ENCODE measurements at regions not wholly inside any gene's neighbourhood (a gene's known extent, or its start where the extent isn't known, plus 50 kb on each side); places are given as distances from the start of the nearest gene placed in this dataset.
"Not testable (repeated sequence)": the region's sequence is repeated elsewhere in the genome, so short reads cannot be mapped to it uniquely, and the experiment has no call there.

DNA sequence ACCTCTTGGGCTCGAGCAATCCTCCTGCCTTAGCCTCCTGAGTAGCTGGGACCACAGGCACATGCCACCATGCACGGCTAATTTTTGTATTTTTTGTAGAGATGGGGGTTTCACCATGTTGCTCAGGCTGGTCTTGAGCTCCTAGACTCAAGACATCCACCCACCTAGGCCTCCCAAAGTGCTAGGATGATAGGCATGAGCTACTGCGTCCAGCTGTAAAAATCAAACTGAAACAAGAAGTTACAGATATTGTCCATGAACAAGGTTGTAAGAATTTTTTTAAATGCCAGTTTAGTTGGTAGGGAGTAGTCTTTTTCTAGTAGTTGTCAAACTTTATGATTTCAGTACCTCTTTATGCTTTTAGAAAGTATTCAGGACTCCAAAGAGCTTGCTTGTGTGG, 424.4 kb upstream of the PMFBP1 start:
- no peak for DNase-seq (ENCODE audit: low read depth)

DNA sequence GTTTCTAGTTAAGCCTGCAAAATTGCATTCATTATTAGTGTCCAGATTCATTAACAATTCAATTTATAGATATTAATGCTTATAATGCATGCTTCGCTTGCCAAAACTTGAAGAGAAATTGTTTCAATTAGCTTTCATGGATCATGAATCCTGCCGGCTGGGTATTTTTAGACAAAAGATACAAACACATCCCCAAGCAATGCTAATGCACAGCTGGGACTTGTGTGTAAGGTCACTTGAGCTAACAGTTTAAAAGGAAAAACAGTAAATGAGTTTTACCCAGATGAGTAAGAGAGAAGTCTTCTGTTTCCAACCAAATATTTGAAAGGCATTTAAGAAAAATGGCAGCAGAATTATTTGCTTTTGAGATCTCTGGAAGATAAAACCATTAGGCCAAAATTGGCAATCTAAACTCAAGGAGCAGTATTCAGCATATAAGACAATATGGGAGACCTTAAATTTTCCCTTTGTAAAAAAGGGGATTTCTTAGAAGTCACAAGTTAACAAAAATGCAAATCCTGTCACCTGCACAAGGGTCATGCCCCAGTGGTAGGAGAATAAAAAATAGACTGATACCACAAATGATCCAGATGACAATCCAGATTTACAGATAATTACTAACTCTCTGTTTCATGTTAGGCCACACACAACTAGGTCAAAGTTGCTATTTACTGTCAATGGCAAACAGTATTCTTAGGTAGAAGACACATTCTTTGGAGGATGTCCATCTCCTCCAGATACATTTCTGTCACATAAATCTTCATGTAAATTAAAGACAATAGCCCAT, 418.4 kb upstream of the PMFBP1 start:
- no peak for DNase-seq (ENCODE audit: low read depth)

DNA sequence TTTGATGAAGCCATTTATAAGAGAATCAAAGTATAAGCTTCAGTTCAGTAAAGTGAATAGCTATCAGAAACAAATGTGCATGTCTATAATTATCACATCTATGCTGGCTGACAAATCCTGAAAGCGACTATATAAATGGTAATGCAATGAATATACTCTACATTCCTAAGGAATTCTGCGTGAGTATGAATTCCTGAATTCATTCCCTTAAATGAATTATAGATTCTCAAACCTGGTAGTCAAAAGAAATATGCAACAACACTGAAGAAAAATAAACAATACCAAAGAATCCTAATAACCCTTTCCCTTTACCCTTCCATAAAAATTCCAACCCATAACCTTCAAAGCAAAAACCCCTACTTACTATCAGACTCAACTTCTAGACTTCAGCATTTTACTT, 416.6 kb upstream of the PMFBP1 start:
- no peak for DNase-seq (ENCODE audit: low read depth)

DNA sequence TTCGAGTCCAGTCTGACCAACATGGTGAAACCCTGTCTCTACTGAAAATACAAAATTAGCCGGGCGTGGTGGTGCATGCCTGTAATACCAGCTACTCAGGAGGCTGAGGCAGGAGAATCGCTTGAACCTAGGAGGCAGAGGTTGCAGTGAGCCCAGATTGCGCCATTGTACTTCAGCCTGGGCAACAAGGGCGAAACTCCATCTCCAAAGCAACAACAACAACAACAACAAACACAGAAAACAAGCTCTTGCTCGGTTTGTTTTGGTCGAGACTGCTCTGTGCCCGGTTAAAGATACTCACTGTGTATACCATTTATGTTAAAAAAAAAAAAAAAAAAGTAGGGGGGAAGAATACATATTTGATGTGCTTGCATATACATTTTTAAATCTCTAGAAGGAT, 406.1 kb upstream of the PMFBP1 start:
- not testable (repeated sequence) for DNase-seq (ENCODE audit: low read depth)

DNA sequence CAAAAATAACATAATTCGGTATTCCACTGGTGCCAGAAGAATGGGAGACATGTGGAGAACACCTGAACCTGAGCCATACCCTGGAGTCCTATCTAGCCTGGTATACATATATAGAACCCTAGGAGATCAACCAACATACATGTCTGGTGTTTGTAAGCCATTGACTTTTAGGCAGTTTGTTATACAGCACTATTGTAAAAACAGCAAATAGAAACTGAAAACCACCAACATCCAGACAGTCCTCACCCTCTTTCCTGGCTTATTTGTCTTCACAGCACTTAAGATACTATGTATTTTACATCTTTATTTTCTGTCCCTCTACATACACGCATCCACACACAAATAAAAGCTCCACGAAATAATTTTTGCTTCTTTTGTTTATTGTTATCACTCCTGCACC, 404.2 kb upstream of the PMFBP1 start:
- no peak for DNase-seq (ENCODE audit: low read depth)

DNA sequence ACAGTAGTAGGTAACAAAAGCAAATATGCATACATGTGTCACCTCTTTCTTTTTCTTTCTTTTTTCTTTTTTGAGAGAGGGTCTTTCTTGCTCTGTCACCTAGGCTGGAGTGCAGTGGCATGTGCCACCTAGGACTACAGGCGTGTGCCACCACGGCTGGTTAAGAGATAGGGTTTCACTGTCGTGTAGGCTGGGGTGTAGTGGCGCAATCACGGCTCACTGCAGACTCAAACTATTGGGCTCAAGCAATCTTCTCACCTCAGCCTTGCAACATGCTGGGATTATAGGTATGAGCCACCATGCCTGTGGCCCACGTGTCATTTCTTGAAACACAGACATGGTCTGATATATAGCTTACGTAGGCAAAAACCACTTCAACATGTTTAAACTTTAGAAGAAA, 397.7 kb upstream of the PMFBP1 start:
- DNase-seq (ENCODE audit: low read depth) = no peak

DNA sequence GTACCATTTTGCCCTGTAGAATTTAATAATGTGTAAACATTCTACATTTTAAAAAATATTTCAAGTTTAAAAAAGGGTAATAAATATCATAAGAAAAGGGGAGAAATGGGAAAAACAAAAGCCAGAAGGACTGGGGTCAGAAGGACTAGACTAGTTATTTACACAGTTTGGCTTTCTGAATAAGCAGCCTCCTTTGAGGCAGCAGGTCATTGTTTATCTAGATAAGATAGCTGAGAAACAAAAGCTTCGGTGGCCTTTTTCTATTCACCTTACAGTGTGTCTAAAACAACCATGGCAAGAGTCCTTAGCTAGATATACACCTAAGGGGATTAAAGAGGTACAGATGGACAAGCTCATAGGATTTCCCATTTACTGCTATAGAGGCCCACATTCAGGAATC, 396.5 kb upstream of the PMFBP1 start:
- no peak for DNase-seq (ENCODE audit: low read depth)

DNA sequence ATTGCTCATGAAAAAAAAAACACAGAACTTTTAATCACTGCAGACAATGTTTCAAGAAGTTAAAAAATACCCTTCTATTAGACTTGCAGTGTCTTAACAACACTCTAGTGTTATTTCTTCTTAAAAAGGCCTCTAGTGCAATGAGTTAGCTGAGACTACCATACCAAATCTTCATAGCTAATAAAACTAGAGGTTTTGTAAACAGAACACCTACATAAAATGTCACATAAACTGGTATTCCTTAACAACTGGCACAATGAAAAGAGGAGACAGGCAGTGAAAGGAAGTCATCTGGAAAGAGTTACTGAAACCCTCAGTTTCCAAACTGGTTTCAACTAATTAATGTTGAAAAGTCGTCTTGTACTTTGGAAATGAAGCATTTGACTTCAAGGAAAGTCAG, 394.2 kb upstream of the PMFBP1 start:
- DNase-seq (ENCODE audit: low read depth) = no peak

DNA sequence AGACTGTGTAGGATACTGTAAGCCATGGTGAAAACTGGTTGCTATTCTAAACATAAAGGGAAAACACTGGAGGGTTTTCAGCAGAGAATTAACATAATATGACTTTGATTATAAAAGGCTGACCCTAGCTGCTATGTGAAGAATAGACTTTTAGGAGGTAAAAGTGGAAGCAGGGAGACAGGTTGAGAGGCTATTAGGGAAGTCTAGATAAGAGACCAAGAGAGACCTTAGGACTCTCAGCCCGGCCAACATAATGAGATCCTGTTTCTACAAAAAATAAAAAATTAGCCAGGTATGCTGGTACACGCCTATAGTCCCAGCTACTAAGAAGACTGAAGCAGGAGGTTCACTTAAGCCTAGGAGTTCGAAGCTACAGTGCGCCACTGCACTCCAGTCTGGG, 393.2 kb upstream of the PMFBP1 start:
- DNase-seq (ENCODE audit: low read depth) = no peak

DNA sequence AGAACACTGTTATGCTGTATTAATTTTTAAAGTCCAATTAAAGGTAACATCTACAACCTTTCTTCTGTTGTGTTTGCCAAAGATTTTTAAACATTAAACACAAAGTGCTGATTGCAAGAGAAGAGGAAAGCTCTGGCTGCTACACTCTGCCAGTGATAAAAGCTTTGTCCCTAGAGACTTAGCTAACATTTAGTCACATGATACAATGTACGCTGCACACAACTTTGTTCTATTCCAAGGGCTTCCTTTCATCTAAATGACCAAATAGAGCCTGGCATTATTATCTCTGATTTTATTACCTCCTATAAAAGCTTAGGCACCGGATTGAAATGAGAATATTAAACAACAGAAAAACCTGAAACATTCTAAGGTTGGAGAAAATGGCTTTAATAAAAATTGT, 388.7 kb upstream of the PMFBP1 start:
- DNase-seq (ENCODE audit: low read depth) = no peak

DNA sequence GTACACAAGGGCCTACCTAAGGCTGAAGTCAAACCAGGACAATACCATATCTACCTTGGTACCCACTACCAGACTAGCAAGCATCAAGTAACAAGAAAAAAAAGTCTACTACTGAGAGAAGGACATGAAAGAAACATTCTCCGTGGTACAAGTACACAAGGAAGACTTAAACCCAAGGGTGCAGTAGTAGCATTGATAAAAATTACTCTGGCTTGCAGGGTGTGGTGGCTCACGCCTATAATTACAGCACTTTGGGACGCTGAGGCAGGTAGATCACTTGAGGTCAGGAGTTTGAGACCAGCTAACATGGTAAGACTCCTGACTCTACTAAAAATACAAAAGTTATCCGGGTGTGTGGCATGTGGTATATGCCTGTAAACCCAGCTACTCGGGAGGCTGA, 386.5 kb upstream of the PMFBP1 start:
- no peak for DNase-seq (ENCODE audit: low read depth)

DNA sequence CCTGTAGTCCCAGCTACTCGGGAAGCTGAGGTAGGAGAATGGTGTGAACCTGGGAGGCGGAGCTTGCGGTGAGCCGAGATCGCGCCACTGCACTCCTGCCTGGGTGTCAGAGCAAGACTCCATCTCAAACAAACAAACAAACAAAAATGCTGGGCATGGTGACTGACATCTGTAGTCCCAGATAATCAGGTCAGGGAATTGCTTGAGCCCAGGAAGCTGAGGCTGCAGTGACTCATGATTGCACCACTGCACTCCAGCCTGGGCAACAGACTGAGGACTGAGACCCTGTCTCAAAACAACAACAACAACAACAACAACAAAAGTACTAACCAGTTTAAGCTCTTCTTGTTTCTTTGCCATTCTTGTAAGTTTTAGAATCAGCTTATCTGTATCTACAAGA, 383.0 kb upstream of the PMFBP1 start:
- DNase-seq (ENCODE audit: low read depth) = no peak

DNA sequence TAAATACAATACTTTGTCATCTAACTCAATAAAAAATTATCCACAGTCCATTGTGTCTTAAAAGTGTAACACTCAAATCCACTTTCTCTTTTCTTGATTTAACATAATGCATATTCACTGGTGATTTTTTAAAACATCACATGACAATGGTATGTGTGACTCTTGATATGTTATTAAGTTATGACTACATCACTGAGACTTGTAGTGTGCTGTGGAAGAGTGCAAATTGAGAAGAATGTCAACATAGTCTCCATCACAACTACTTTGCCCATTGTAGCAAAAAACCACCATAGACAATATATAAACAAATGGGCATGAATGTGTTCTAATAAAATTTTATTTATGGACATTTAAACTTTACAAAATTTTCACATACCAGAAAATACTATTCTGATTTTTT, 380.7 kb upstream of the PMFBP1 start:
- DNase-seq (ENCODE audit: low read depth) = no peak

DNA sequence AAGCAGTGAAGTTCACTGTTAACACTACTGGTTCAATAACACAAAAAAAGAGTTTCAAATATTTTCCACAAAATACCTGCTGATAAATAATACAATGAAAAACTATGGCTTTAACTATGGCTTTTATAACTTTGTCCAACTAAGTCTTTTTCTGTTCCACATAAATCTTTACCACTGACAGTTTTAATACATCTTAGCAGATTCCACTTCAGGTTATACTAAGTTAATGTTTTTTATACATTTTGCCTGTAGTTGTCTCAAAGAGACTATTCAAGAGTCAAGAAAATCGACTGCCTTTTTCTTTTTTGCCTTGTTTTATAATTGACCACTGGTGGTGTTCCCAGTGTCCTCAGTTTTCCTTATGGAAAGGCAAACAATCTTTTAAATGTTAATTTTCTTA, 379.7 kb upstream of the PMFBP1 start:
- DNase-seq (ENCODE audit: low read depth) = no peak

DNA sequence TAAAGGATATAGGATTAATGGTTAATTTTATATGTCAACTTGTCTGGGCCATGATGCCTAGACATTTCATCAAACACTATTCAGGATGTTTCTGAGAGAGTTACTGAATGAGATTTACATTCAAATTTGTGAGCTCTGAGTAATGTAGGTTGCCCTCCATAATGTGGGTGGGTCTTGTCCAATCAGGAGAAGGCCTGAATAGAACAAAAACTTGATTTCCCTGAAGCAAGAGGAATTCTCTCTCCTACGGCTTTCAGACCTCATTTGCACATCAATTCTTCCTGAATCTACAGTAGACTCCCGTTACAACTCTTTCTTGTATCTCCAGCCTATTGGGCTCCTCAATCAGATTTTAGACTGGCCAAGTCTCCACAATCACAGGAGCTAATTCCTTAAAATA, 377.9 kb upstream of the PMFBP1 start:
- no peak for DNase-seq (ENCODE audit: low read depth)

DNA sequence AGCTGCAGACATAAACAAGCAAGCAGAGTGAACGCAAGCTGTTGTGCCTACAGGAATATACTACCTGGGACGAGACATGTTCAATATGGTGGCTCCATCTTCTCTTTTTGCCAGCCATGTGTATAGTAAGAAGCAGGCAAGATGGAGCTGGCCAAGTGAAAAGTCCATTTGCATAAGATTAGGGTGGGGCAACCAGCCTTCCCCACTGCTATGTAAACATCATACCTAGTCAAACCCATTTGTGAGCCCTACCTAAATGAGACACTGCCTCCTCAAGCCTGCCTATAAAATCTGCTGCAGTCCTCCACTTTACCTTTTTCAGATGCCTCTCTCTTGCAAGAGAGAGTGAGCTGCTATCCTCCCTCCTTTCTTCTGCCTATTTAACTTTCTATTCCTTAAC, 370.1 kb upstream of the PMFBP1 start:
- no peak for DNase-seq (ENCODE audit: low read depth)

DNA sequence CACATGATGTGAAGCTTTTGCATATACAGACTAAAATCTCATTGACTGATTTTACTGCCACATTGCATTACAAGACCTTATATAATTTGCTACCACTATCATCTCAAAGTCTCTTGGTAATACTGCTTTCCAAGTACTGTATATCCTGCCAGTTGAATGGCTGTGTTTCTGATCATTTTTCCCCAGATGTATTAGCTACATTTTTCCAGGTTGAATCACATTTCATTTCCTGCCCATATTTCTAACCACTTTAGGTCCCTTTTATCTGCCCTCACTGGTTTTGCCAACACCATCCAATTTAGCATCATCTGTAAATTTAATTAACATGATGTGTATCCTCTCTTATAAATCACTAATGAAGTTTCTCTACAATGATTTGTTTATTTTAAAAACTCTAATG, 365.7 kb upstream of the PMFBP1 start:
- no peak for DNase-seq (ENCODE audit: low read depth)

DNA sequence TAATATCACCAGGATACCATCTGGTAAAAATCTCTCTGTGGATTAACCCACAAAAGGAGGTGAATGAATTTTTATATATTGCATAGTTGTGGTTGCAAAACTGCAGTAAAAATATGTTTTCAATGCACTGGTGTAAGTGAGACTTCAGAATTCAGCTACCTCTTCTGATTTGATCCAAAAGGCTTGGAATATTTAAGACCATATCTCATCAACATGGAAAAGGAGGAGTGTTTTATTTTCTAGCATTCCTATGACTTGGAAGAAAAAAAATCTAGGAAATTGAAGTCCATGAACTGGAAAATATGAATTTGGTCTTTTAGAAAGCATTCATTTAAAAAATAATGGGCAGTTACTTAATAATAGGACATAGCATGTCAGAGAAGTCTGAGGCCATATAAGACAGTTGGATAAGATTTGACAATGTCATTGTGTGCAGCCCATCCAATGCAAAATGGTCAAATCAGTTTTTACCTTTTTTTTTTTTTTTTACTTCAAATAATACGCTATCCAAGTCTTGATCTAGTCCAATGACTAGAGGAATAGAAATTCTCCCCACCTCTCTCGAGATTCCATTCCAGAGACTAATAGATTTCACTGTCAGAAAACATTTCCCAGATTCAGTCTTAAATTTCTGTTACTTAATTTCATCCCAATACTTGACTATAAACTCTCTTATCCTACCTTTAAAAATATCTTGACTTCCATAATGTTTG, 364.9 kb upstream of the PMFBP1 start:
- DNase-seq (ENCODE audit: low read depth) = no peak

DNA sequence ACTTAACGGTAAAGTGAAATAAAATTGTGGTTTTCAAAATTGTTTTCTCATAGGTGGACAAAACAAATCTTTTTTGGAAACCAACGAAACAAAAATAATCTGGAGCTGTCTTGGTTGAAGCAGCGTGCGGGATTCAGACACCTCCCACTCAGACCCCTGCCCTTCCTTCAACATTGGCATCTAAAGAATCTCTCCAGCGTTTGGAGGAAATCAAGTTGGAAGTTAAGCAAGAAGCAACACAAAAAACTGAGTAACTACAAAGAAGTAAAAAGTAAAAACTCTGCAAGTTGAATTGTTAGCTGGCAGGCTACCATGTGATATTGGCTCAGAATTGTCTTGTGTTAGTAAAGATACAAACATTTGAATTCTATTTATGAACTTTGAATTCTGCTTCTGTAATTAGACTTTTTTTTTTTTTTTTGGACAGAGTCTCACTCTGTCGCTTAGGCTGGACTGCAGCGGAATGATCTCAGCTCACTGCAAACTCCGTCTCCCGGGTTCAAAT, 361.0 kb upstream of the PMFBP1 start:
- DNase-seq (ENCODE audit: low read depth) = no peak

DNA sequence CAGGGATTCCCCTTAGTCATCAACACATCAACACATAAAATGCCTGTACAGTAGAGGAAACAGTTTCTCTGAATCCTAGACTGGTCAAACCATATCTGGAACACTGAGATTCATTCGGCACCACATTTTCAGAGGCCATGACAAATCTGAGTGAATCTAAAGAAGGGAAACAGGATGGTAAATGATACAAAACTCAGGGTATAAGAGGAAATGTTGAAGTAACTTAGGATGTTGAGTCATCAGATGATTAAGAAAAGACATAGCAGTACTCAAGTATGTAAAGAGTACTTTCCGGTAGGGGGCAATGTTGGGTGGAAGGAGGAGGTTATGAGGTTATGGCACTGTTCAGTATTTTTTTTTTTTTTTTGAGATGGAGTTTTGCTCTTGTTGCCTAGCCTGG, 358.5 kb upstream of the PMFBP1 start:
- no peak for DNase-seq (ENCODE audit: low read depth)

DNA sequence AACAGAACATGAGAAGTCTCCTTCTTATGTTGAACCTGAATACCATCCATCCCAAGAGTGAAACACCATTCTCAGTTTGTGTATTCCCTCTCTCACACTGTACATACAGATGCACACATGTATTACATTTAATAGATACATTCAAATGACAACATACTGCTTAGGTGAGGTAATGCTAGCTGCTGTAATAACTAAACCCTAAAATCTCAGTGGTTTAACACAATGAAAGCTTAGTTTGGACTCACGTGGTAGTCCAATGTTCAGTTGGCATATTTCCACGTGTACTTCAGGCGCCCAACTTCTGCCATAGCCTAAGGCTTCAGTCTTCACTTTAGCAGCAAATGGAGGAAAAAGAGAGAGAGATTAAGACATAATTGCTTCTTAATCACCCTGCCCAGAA, 351.1 kb upstream of the PMFBP1 start:
- DNase-seq (ENCODE audit: low read depth) = no peak

DNA sequence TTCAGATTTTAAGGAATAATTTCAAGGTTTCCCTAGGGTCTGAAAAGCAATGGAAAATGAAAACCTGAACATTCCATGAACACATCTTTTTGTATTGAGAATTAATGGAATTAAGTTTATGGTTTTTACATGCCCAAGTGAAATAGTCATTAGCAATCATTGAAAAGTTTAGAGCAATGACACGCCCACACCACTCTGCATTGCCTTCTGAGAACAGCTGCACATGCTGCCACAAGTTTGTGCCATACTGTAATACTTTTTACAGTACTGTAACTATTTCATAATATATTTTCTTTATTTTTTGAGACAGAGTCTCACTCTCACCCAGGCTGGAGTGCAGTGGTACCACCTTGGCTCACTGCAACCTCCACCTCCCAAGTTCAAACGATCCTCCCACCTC, 345.2 kb upstream of the PMFBP1 start:
- no peak for DNase-seq (ENCODE audit: low read depth)

DNA sequence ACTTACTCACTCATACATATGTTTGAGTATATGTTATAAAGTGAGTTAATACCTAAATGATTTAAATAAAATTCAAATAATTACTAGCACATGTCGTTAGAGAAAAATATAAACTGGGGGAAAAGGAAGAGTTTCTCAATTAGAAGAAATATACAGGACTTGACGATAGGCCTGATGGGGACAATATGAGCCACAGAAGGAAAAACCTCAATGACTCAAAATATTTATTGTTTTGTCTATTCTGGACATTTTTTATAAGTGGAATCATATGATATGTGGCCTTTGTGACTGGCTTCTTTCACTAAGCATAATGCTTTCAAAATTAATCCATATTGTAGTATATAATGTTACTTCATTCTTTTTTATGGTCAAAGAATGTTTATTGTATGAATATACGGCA, 339.2 kb upstream of the PMFBP1 start:
- DNase-seq (ENCODE audit: low read depth) = no peak

DNA sequence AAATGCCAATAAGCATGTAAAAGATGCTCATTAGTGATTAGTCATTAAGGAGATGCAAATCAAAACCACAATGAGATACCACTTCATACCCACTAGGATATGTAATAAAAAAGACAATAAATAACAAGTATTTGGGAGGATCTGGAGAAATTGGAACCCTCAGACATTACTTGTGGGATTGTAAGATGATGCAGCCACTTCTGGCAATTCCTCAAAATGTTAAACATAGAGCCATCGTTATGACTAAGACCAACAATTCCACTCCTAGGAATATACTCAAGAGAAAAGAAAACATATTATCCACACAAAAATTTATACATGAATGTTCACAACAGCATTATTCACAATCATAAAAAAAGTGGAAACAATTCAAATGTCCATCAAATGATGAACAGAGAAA, 336.2 kb upstream of the PMFBP1 start:
- no peak for DNase-seq (ENCODE audit: low read depth)

Measured in activated T-cell treated with anti-CD3 and anti-CD28 coated beads for 48 hours (primary cell).